ENCODE measurements at regions not wholly inside any gene's neighbourhood (a gene's known extent, or its start where the extent isn't known, plus 50 kb on each side); places are given as distances from the start of the nearest gene placed in this dataset.

DNA sequence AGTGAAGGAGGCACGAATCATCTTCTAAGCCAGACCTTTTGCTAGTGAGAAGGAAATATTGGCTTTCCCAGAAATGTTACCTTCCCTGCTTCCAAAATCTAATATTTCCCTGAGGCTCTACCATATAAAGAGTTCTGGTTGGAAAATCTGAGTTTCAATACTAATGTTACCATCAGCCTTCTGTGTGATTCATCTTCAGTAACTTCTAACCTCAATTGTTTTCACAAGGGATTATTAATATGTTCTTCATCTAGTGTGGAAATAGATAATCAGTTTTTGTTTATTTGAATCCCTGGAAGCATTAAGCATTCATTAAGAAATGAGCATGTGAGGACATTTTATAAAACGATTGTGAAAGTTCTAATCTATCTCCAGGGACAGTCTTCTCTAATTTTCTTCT, 720.9 kb downstream of the AACS start:
- TF ChIP-seq, protein P1, sequence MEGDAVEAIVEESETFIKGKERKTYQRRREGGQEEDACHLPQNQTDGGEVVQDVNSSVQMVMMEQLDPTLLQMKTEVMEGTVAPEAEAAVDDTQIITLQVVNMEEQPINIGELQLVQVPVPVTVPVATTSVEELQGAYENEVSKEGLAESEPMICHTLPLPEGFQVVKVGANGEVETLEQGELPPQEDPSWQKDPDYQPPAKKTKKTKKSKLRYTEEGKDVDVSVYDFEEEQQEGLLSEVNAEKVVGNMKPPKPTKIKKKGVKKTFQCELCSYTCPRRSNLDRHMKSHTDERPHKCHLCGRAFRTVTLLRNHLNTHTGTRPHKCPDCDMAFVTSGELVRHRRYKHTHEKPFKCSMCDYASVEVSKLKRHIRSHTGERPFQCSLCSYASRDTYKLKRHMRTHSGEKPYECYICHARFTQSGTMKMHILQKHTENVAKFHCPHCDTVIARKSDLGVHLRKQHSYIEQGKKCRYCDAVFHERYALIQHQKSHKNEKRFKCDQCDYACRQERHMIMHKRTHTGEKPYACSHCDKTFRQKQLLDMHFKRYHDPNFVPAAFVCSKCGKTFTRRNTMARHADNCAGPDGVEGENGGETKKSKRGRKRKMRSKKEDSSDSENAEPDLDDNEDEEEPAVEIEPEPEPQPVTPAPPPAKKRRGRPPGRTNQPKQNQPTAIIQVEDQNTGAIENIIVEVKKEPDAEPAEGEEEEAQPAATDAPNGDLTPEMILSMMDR (IDR thresholded peaks at IDR 0.05) = no peak
- no peak for TF ChIP-seq POLR2A (IDR thresholded peaks at IDR 0.05)

Measured in adrenal gland (tissue), 5 donors.